CD14-positive monocyte (primary cell): ENCODE measurements at regions not wholly inside any gene's neighbourhood (a gene's known extent, or its start where the extent isn't known, plus 50 kb on each side); places are given as distances from the start of the nearest gene placed in this dataset.

Experiments
- DNase-seq, 3 donors: peaks; one replicate each; pipeline ENCODE4 v3.0.0-alpha.2; 2011 to 2022
- H2AFZ ChIP-seq: 2 replicates; pipeline ENCODE4 v1.6.0; 2012; ENCODE audit warnings: mild to moderate bottlenecking, low read depth, low read length, inconsistent platforms; ENCODE audit not compliant: insufficient read depth, poor library complexity, severe bottlenecking
- H3K27ac ChIP-seq, 2 donors: 1 replicate in 1 of 2; 2 replicates in 1 of 2; pipeline ENCODE4 v1.5.1; 2012 to 2013; ENCODE audit warnings: low read length in 2 of 2, control low read depth in 1 of 2, inconsistent platforms in 1 of 2, low read depth in 1 of 2, mild to moderate bottlenecking in 1 of 2
- H3K27me3 ChIP-seq, 2 donors: one replicate each; pipeline versions ENCODE4 v1.6.0 to v1.6.1; 2011 to 2013; ENCODE audit warnings: low read length in 2 of 2; ENCODE audit not compliant: control insufficient read depth in 2 of 2, insufficient read depth in 2 of 2
- H3K36me3 ChIP-seq, 2 donors: replicated peaks in 1 of 2; 1 replicate in 1 of 2; 2 replicates in 1 of 2; pipeline versions ENCODE4 v1.5.1 to v1.6.1; 2012 to 2013; ENCODE audit warnings: low read length in 2 of 2, control low read depth in 1 of 2, inconsistent platforms in 1 of 2, mild to moderate bottlenecking in 1 of 2; ENCODE audit not compliant: insufficient read depth in 2 of 2, control insufficient read depth in 1 of 2
- H3K4me1 ChIP-seq, 2 donors: 1 replicate in 1 of 2; 2 replicates in 1 of 2; pipeline versions ENCODE4 v1.5.1 to v1.6.1; 2012 to 2013; ENCODE audit warnings: low read length in 2 of 2, control low read depth in 1 of 2, inconsistent platforms in 1 of 2, mild to moderate bottlenecking in 1 of 2, moderate library complexity in 1 of 2; ENCODE audit not compliant: insufficient read depth in 2 of 2, control insufficient read depth in 1 of 2
- H3K4me2 ChIP-seq: replicated peaks from 2 replicates; pipeline ENCODE3; 2012; ENCODE audit warnings: low read length, moderate library complexity, mild to moderate bottlenecking; ENCODE audit not compliant: poor library complexity, severe bottlenecking; ENCODE audit errors: extremely low read depth
- H3K4me3 ChIP-seq, 3 experiments: fragments of 200-600 bp in 1 of 3; sonication (generic) in 1 of 3; replicated peaks in 1 of 3; 1 replicate in 2 of 3; 2 replicates in 1 of 3; pipeline ENCODE4 v1.5.1; 2011 to 2013; ENCODE audit warnings: low read length in 3 of 3, mild to moderate bottlenecking in 3 of 3, control low read depth in 2 of 3, low read depth in 2 of 3, inconsistent platforms in 1 of 3, moderate library complexity in 1 of 3
- H3K79me2 ChIP-seq: 2 replicates; pipeline ENCODE4 v1.6.0; 2012; ENCODE audit warnings: mild to moderate bottlenecking, control low read depth, inconsistent platforms, low read length, moderate library complexity; ENCODE audit not compliant: insufficient read depth
- H3K9ac ChIP-seq: 2 replicates; pipeline ENCODE4 v1.6.0; 2017; ENCODE audit warnings: low read length, mild to moderate bottlenecking; ENCODE audit not compliant: insufficient read depth, poor library complexity, severe bottlenecking
- H3K9me3 ChIP-seq, 2 donors: replicated peaks in 1 of 2; 1 replicate in 1 of 2; 2 replicates in 1 of 2; pipeline versions ENCODE4 v1.5.1 to v1.6.1; 2012 to 2013; ENCODE audit warnings: low read length in 2 of 2, control low read depth in 1 of 2; ENCODE audit not compliant: control insufficient read depth in 1 of 2, insufficient read depth in 1 of 2
- H4K20me1 ChIP-seq: 2 replicates; pipeline ENCODE4 v1.6.0; 2012; ENCODE audit warnings: mild to moderate bottlenecking, low read length, control low read depth, moderate library complexity; ENCODE audit not compliant: insufficient read depth
- H3K27ac Mint-ChIP-seq, 7 donors: one replicate each; pipeline ENCODE4 v1.8.0; 2020; ENCODE audit warnings: mild to moderate bottlenecking in 7 of 7, mixed read lengths in 7 of 7, moderate library complexity in 6 of 7, inconsistent platforms in 2 of 7
- H3K27me3 Mint-ChIP-seq, 3 donors: one replicate each; pipeline ENCODE4 v1.8.0; 2021 to 2022; ENCODE audit warnings: low read depth in 3 of 3, mild to moderate bottlenecking in 3 of 3, mixed read lengths in 3 of 3, moderate library complexity in 3 of 3, inconsistent platforms in 1 of 3
- H3K36me3 Mint-ChIP-seq, 2 donors: one replicate each; pipeline ENCODE4 v1.8.0; 2020; ENCODE audit warnings: mixed read lengths in 2 of 2, inconsistent platforms in 1 of 2, mild to moderate bottlenecking in 1 of 2
- H3K4me1 Mint-ChIP-seq: one replicate; pipeline ENCODE4 v1.8.0; 2020; ENCODE audit warnings: mild to moderate bottlenecking, mixed read lengths
- H3K4me3 Mint-ChIP-seq, 2 donors: one replicate each; pipeline ENCODE4 v1.8.0; 2020; ENCODE audit warnings: mild to moderate bottlenecking in 2 of 2, mixed read lengths in 2 of 2, moderate library complexity in 1 of 2
- H3K9me3 Mint-ChIP-seq, 7 donors: one replicate each; pipeline ENCODE4 v1.8.0; 2020 to 2022; ENCODE audit warnings: mixed read lengths in 7 of 7, mild to moderate bottlenecking in 6 of 7, moderate library complexity in 6 of 7, inconsistent platforms in 2 of 7
- CTCF ChIP-seq: fragments of 200-600 bp; IDR thresholded peaks from one replicate; pipeline ENCODE4 v1.8.0; 2022; ENCODE audit warnings: antibody characterized with exemption, mild to moderate bottlenecking
- WGBS: methylation state at CpG from one replicate; pipeline ENCODE4 v1.1.5; 2013; ENCODE audit warnings: missing lambda C conversion rate; ENCODE audit not compliant: insufficient coverage; 5-methylcytosine and 5-hydroxymethylcytosine counted together
- intact Hi-C, 2 donors: fragments of 100-400 bp; cut with micrococcal nuclease; formaldehyde crosslinking; loops; one replicate each; pipeline versions ENCODE4 v1.15.0 to v1.15.1; 2023

GRCh38 chr7:25829663-25830062 lies 322.3 kb upstream of the NFE2L3 start:
- no peak overlapping the region for H3K4me3 ChIP-seq
- H3K9me3 Mint-ChIP-seq = peaks cover 0 to 4% (median 1%) of the 10 kb centered on the region in 7 donors
- no peaks in the 10 kb centered on the region for H3K36me3 Mint-ChIP-seq
- H3K4me1 Mint-ChIP-seq = no peaks in the 10 kb centered on the region
- intact Hi-C loops = no loop called here
- TF ChIP-seq CTCF = no peak
- H3K27me3 Mint-ChIP-seq = peaks cover 6 to 17% (median 8%) of the 10 kb centered on the region in 3 donors
- no peak overlapping the region for H3K4me2 ChIP-seq
- no peak overlapping the region for H2AFZ ChIP-seq
- H3K4me1 ChIP-seq = no peaks in the 10 kb centered on the region
- no peak overlapping the region for H3K27ac ChIP-seq
- no peaks in the 10 kb centered on the region for H3K36me3 ChIP-seq
- no peaks in the 10 kb centered on the region for H3K79me2 ChIP-seq
- H3K4me3 Mint-ChIP-seq = no peak overlapping the region
- H3K27me3 ChIP-seq = peaks cover 0 to 2% of the 10 kb centered on the region in 2 donors
- H3K27ac Mint-ChIP-seq = peak overlapping the region in 1 of 7 donors; percentile 61
- no peaks in the 10 kb centered on the region for H3K9me3 ChIP-seq
- no peak for DNase-seq
- no peak overlapping the region for H3K9ac ChIP-seq
- H4K20me1 ChIP-seq = no peaks in the 10 kb centered on the region

DNA sequence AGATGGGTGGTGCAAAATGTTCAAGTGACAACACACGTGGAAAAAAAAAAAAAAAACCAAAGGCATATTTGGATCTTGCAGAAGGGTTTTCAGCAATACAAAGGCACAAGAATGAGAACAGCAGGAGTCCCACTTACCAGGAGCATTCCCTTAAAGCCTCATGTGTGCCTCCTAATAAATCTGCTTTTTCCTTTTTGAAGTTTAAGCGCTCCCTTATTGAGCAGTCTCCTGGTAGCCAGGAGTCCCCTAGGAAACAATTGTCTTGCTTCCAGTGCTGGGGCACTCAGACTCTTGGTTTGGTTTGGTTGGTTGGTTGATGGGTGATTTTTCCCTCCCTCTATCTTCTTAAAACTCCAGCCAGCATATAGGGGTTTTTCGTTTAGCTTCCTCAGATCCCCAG lies 321.8 kb upstream of the NFE2L3 start:
- intact Hi-C loops = no loop called here
- Histone ChIP-seq H3K36me3 (no peaks in the 10 kb centered on the region), H3K27me3 (peaks cover 0 to 2% of the 10 kb centered on the region in 2 donors), H3K4me2 (no peak overlapping the region), H3K4me1 (no peaks in the 10 kb centered on the region), H4K20me1 (no peaks in the 10 kb centered on the region), H2AFZ (no peak overlapping the region), H3K79me2 (no peaks in the 10 kb centered on the region), H3K9ac (no peak overlapping the region), H3K4me3 (no peak overlapping the region), H3K27ac (no peak overlapping the region), H3K9me3 (no peaks in the 10 kb centered on the region)
- Mint-ChIP-seq H3K27ac (no peak overlapping the region), H3K27me3 (peaks cover 6 to 17% (median 7%) of the 10 kb centered on the region in 3 donors), H3K4me3 (no peak overlapping the region), H3K36me3 (no peaks in the 10 kb centered on the region), H3K4me1 (no peaks in the 10 kb centered on the region), H3K9me3 (peaks cover 0 to 4% (median 1%) of the 10 kb centered on the region in 7 donors)
- TF ChIP-seq CTCF = no peak
- DNase-seq = no peak
- WGBS = no CpG with 5 or more reads among the region's 3 CpGs
